ENCODE measurements at regions not wholly inside any gene's neighbourhood (a gene's known extent, or its start where the extent isn't known, plus 50 kb on each side); places are given as distances from the start of the nearest gene placed in this dataset.
A peak's percentile ranks its signal among the peaks of the same experiment; 100 is the strongest.

GRCh38 chr1:56397409-56397808 lies 182.0 kb downstream of the PLPP3 start:
- no peak overlapping the region for H3K4me3 ChIP-seq (ENCODE audit: low read depth, low read length)
- DNase-seq (ENCODE audit: low read depth) = no peak
- TF ChIP-seq CTCF (IDR thresholded peaks at IDR 0.05; ENCODE audit: insufficient read depth, low read depth, low read length) = no peak

- H3K4me3 ChIP-seq (ENCODE audit: low read depth, low read length) = no peak overlapping the region
- DNase-seq (ENCODE audit: low read depth) = no peak
- TF ChIP-seq CTCF (IDR thresholded peaks at IDR 0.05; ENCODE audit: insufficient read depth, low read depth, low read length) = no peak
Measured at GRCh38 chr1:56396581-56396980, 182.8 kb downstream of the PLPP3 start.

- H3K4me3 ChIP-seq (ENCODE audit: low read depth, low read length) = no peak overlapping the region
- TF ChIP-seq CTCF (IDR thresholded peaks at IDR 0.05; ENCODE audit: insufficient read depth, low read depth, low read length) = no peak
- no peak for DNase-seq (ENCODE audit: low read depth)
Measured at GRCh38 chr1:56395776-56396175, 183.6 kb downstream of the PLPP3 start.

GRCh38 chr1:56394298-56394697 lies 185.1 kb downstream of the PLPP3 start:
- H3K4me3 ChIP-seq (ENCODE audit: low read depth, low read length) = no peak overlapping the region
- no peak for DNase-seq (ENCODE audit: low read depth)
- no peak for TF ChIP-seq CTCF (IDR thresholded peaks at IDR 0.05; ENCODE audit: insufficient read depth, low read depth, low read length)

GRCh38 chr1:56390934-56391731 lies 188.2 kb downstream of the PLPP3 start:
- no peak overlapping the region for H3K4me3 ChIP-seq (ENCODE audit: low read depth, low read length)
- no peak for DNase-seq (ENCODE audit: low read depth)
- no peak for TF ChIP-seq CTCF (IDR thresholded peaks at IDR 0.05; ENCODE audit: insufficient read depth, low read depth, low read length)

GRCh38 chr1:56390232-56390867 lies 189.0 kb downstream of the PLPP3 start:
- peak; percentile 29 for DNase-seq (ENCODE audit: low read depth)
- no peak for TF ChIP-seq CTCF (IDR thresholded peaks at IDR 0.05; ENCODE audit: insufficient read depth, low read depth, low read length)
- H3K4me3 ChIP-seq (ENCODE audit: low read depth, low read length) = no peak overlapping the region
